Stimulated activated CD8-positive, alpha-beta memory T cell treated with anti-CD3 and anti-CD28 coated beads, Interleukin-7, amount 100 ng/mL, for 4 hours (primary cell): ENCODE measurements at regions not wholly inside any gene's neighbourhood (a gene's known extent, or its start where the extent isn't known, plus 50 kb on each side); places are given as distances from the start of the nearest gene placed in this dataset.
"Not testable (repeated sequence)": the region's sequence is repeated elsewhere in the genome, so short reads cannot be mapped to it uniquely, and the experiment has no call there.

Experiments
- DNase-seq, 2 donors: peaks; one replicate each; pipeline ENCODE4 v3.0.0-alpha.2; 2020; ENCODE audit warnings: low read depth in 2 of 2

- no peak for DNase-seq
These were observed 177.5 kb upstream of the S1PR3 start for GRCh38 chr9:88813638-88814209.

GRCh38 chr9:88814577-88814976, 176.7 kb upstream of the S1PR3 start:
- no peak for DNase-seq

DNA sequence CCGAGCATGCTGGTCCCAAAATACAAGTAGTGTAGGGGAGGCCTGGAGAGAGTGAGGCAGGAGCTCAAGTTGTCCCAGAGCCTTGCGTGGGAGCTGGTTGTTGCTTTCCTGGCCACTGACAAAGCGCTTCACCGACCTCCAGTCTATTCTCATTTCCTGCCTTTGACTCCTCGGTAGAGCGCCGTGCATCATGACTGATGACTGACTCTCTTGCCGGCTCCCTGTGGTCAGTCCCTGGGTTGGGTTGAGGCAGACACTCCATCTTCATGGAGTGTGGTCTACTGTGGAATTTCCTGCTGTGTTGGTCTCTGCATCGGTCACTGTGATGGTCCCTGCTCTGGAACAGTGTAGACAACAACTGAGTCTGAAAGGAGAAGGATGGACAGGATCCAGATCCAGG, 175.1 kb upstream of the S1PR3 start:
- DNase-seq: no peak

DNA sequence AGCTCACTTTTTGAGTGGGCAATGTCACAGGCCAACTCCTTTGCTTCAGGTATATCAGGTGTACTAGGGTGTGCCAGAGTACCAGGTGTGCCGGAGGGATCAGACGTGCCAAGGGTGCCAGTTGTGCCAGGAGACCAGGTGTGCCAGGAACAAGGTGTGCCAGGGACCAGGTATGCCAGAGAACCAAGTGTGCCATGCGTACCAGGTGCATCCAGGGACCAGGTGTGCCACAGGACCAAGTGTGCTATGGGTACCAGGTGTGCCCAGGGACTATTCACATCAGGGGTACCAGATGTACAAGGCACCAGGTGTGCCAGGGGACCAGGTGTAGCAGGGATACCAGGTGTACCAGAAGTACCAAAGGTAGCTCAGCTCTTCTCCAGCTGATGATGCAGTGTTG, 174.7 kb upstream of the S1PR3 start:
- no peak for DNase-seq

DNA sequence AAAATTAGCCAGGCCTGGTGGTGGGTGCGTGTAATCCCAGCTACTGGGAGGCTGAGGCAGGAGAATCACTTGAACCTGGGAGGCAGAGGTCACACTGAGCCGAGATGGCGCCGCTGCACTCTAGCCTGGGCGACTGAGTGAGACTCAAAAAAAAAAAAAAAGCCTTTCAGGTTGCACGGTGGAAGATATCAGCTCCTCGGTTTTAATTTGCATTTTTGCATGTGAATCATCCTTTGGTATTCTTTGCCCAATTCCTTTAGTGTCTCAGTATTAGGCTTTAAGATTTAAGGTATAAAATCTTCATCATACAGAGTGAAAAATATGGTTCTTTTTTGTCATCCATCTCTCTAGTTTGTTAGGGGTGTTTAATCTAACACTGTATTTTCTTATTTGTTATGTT, 173.6 kb upstream of the S1PR3 start:
- no peak for DNase-seq

DNA sequence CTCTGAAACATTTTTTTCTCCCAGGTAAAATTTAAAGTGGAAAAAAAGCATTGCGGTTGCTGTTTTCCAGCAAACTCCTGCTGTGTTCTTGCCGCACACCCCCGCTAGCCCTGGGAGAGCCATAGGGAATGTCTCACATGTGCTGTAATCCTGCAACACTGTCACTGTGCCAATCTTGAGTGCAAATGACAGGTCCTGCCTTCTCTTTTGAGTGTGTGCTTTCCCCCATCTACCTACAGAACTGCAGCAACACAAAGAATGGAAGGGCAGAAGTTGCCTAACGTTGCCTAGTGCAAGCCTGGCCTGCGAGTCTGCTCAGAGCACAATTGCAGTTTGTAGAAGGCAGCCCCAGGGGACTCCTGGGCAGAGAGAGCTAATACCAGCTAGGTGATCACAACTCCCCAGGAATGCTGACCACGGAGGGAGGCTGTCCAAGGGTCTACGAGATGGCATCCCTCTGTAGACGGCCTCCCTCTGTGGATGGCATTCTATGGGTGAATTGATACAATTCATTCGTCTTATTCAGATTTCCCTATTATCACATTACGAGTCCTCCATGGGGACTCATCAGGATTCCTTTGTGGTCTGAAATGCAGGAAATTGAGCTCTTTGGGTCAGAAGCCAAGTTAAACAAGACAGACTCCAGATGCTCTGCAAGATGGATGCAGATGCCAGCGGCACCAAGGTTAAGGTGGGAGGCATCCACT, 172.6 kb upstream of the S1PR3 start:
- no peak for DNase-seq

DNA sequence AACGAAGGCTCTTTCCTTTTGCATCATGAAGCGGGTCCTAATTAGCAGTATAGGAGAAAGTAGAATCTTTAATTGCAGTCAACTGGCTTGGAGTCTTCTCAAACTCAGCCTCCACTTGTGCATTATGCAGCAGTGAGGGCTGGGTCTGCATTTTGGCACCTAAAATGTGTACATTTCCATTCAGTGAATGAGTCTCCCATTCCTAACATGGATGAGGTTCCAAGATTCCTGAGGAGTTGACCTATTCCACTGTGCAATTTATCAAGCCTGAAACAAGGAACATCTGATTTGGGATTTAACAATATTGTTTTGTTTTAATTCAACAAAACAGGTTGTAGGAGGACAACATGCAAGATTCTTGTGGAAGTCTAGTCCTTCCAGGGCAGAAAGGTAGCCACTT, 171.8 kb upstream of the S1PR3 start:
- no peak for DNase-seq

- DNase-seq: no peak
These were observed 171.2 kb upstream of the S1PR3 start for GRCh38 chr9:88820055-88820454.

DNA sequence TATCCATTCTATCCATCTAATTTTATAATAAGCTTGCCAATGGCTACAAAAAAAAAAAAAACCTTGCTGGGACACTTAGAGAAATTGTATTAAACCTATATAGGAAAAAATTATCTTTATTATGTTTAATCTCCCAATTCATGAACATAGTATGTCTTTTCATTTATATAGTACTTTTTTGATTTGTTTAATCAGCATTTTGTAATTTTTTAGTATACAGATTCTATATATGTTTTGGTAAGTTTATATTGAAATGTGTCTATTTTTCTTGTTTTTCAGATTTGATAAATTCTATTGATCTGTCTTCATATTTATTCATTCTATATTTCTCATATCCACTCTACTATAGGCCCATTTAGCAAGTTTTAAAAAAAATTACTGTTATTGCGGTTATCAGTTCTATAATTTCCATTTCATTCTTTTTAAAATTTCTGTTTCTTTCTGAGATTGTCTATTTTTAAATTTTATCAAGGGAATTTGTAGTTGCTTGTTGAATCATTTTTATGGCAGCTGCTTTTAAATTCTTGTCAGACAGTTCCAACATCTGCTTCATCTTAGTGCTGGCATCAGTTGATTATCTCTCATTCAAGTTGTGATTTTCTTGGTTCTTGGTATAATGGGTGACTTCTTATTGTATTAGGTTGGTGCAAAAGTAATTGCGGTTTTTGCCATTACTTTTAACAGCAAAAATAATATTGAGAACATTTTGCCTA, 170.1 kb upstream of the S1PR3 start:
- DNase-seq: no peak

- no peak for DNase-seq
These were observed 169.5 kb upstream of the S1PR3 start for GRCh38 chr9:88821746-88822106.

DNA sequence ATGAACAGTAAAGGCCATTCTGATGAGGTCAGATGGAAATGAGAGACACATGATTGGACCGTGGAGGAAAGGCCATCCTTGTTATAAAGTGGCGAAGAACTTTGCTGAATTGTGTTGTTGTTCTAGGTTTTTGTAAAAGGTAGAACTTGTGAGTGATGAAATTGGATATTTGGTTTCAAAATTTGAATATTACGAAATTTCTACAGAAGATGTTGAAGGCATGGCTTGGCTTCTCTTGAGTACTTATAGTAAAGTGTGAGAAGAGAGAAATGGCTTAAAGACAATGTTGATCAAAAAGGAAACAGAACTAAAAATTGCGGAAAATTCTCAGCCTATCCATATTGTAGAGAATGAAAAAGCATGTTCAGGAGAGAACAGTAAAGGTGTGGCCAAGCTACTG, 166.6 kb upstream of the S1PR3 start:
- DNase-seq: no peak

DNA sequence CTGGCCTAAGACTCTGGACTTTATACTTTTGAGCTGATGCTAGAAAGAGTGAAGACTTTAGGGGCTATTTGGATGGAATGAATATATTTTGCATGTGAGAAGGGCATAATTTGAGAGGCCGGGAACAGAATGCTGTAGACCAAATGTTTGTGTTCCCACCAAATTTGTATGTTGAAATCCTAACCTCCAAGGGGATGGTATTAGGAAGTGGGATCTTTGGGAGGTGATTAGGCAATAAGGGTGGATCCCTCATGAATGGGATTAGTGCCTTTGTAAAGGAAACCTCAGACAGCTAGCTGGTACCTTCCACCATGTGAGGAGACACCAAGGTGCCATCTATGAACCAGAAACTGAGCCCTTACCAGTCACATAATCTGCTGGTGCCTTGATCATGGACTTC, 165.1 kb upstream of the S1PR3 start:
- no peak for DNase-seq

DNA sequence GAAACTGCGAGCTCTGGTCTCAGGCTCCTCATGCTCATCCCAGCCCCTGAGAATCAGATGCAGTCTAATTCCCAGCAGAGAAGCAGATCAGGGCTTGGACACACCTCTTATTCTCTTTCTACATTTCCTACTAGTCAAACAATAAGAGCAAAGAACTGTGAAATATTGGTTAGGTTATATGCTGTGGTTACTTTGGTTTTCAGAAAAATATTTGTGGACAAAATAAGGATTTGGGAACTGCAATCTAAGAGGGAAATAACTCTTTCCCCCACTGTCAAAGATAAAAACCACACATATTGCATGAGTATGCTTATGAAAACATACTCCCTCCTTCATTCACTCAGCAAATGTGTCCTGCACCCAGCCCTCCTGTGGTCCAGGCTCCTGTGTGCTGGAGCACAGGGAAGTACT, 164.5 kb upstream of the S1PR3 start:
- DNase-seq: no peak

DNA sequence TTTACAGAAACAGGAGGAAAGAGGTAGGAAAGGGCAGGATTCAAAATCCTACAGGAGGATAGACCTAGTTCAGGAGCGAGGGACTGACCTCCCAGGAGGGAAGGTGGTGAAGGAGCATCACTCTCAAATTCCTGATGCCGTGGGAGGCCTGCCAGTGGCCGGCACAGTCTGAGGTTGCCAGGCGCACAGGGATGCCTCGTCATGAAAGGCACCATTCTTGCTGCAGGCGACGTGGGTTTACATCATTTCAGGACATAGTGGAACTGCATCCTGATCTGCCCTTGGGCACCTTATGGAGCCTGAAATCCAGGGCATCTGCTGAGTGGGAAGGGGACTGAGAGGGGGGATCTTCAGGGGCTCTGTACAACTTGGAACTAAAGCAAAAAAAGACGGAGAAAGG, 163.2 kb upstream of the S1PR3 start:
- no peak for DNase-seq

GRCh38 chr9:88828492-88828974, 162.7 kb upstream of the S1PR3 start:
- no peak for DNase-seq

GRCh38 chr9:88829276-88829675, 162.0 kb upstream of the S1PR3 start:
- no peak for DNase-seq

- DNase-seq: no peak
These were observed 159.4 kb upstream of the S1PR3 start for GRCh38 chr9:88831713-88832407.

GRCh38 chr9:88833946-88834345, 157.3 kb upstream of the S1PR3 start:
- no peak for DNase-seq

DNA sequence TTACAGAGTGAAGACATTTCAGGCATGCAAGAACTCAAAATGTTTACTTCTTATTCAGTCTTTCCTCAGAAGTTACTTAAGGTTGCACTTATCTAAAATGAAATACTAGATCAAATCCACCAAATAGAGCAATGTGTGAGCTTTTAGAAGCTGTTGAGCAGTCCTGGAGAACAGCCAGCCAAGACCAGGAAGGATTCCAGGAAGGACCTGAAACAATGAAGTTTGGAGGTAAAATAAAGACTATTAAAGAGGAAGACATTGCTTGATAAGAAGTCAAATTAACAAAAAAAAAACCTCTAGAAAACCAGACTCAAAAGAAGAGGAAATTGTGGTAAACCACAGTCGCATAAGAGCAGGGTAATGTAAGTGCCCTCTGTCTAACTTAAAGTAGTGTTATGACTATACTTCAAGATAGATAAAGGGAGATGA, 156.2 kb upstream of the S1PR3 start:
- DNase-seq: no peak

DNA sequence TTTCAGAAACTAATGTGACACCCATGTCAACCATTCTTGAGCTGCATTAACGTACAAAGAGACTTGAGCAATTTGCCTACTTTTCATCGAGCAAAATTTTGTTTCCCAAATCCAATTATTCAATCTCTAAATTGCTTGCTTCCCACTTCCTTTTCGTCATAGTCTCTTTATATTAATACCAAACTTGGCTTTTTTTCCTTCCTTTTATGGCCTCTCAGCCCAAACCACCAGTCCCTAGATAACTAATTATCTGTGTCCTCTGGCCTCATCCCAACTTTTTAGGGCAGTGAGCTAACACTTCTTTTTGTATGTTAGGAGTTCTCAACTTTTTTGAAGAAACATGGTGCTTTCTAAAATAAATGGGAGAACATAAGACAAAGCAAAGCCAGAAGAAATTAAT, 155.5 kb upstream of the S1PR3 start:
- DNase-seq: no peak

DNA sequence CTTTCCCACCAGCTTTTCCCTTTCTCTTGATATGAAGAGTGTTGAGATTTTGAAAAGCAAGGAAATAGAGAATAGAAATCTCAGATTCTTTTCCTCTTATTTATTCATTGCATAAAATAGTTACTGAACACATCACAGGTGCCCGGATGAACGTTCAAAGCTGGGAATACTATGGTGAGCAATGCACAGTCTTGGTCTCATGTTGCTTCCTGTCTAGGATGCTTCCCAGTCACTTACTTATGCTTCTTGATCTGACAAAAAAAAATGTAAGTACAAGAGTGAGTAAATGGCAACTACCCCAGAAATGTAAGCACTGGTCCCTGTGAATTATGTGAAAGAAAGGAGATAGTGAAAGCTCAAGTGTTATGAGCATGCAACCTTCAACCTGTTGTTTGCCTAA, 153.5 kb upstream of the S1PR3 start:
- DNase-seq: no peak

DNA sequence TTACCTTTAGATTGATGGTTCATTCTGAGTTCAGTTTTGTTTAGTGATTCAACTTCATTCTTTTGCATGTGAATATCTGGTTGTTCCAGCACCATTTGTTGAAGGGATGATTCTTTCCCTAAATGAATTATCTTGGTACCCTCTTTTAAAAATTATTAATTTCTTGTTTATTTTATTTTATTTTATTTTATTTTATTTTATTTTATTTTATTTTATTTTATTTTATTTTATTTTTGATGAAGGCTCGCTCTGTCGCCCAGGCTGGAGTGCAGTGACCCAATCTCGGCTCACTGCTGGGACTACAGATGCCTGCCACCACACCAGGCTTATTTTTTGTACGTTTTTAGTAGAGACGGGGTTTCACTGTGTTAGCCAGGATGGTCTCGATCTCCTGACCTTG, 141.4 kb upstream of the S1PR3 start:
- DNase-seq: not testable (repeated sequence)

- no peak for DNase-seq
These were observed 138.5 kb upstream of the S1PR3 start for GRCh38 chr9:88852794-88853193.
